Right ventricle myocardium superior (tissue), 1 donor: ENCODE measurements at regions not wholly inside any gene's neighbourhood (a gene's known extent, or its start where the extent isn't known, plus 50 kb on each side); places are given as distances from the start of the nearest gene placed in this dataset.
"Not testable (repeated sequence)": the region's sequence is repeated elsewhere in the genome, so short reads cannot be mapped to it uniquely, and the experiment has no call there.

Experiments
- ATAC-seq: fragments of 200-7000 bp; cut with Tn5 transposase; one replicate; pipeline ENCODE4 v1.9.1; 2020; ENCODE audit warnings: mild to moderate bottlenecking; ENCODE audit not compliant: poor library complexity
- DNase-seq: peaks from one replicate; pipeline ENCODE4 v3.0.0-alpha.2; 2020
- intact Hi-C: fragments of 100-400 bp; cut with DNase I; formaldehyde crosslinking; loops from one replicate; pipeline ENCODE4 v1.11.2; 2022
- donor health status: DM: no; HTN: yes; CAD: no; lungs with severe emphysema.

GRCh38 chr5:5888284-5888683 is 465.8 kb downstream of the ICE1 start:
- no peak for ATAC-seq
- DNase-seq: no peak
- intact Hi-C loops: loop anchor here (10.0 kb wide), 1 partner anchor 687 kb away; no protein-coding TSS in a partner anchor

- intact Hi-C loops: loop anchor here (10.0 kb wide), 1 partner anchor 687 kb away; no protein-coding TSS in a partner anchor
- ATAC-seq (no peak), DNase-seq (no peak)
Measured at GRCh38 chr5:5887833-5888232, 465.4 kb downstream of the ICE1 start.

- DNase-seq: peak; percentile 40
- intact Hi-C loops: loop anchor here (10.0 kb wide), 1 partner anchor 688 kb away; no protein-coding TSS in a partner anchor
- peak; percentile 75 for ATAC-seq
Measured at GRCh38 chr5:5886812-5887486, 464.5 kb downstream of the ICE1 start.

GRCh38 chr5:5886353-5886752 is 463.9 kb downstream of the ICE1 start:
- intact Hi-C loops: loop anchor here (10.0 kb wide), 1 partner anchor 688 kb away; no protein-coding TSS in a partner anchor
- DNase-seq: no peak
- ATAC-seq: no peak

- intact Hi-C loops: loop anchor here (10.0 kb wide), 1 partner anchor 689 kb away; no protein-coding TSS in a partner anchor
- ATAC-seq: no peak
Measured at GRCh38 chr5:5885782-5886181, 463.3 kb downstream of the ICE1 start.

GRCh38 chr5:5884593-5884992 is 462.1 kb downstream of the ICE1 start:
- ATAC-seq (no peak), DNase-seq (no peak)
- intact Hi-C loops: loop anchor here (5.0 to 10.0 kb wide), 2 partner anchors 387 to 690 kb away; no protein-coding TSS in a partner anchor

More at GRCh38 chr5:5885782-5886181, 463.3 kb downstream of the ICE1 start:
- DNase-seq: no peak

GRCh38 chr5:5883562-5883961 is 461.1 kb downstream of the ICE1 start:
- DNase-seq (no peak), ATAC-seq (no peak)
- intact Hi-C loops: loop anchor here (5.0 to 10.0 kb wide), 2 partner anchors 386 to 691 kb away; no protein-coding TSS in a partner anchor

- intact Hi-C loops: loop anchor here (5.0 to 10.0 kb wide), 2 partner anchors 386 to 692 kb away; no protein-coding TSS in a partner anchor
- DNase-seq (no peak), ATAC-seq (no peak)
Measured at GRCh38 chr5:5883146-5883545, 460.7 kb downstream of the ICE1 start.

GRCh38 chr5:5882706-5883105 is 460.2 kb downstream of the ICE1 start:
- DNase-seq (no peak), ATAC-seq (peak; percentile 34)
- intact Hi-C loops: loop anchor here (5.0 to 10.0 kb wide), 2 partner anchors 385 to 692 kb away; no protein-coding TSS in a partner anchor

- intact Hi-C loops: loop anchor here (5.0 to 10.0 kb wide), 2 partner anchors 384 to 694 kb away; no protein-coding TSS in a partner anchor
- peak; percentile 57 for ATAC-seq
Measured at GRCh38 chr5:5881294-5881693, 458.8 kb downstream of the ICE1 start.

GRCh38 chr5:5880077-5880763 is 457.7 kb downstream of the ICE1 start:
- ATAC-seq: no peak
- intact Hi-C loops: loop anchor here (5.0 to 10.0 kb wide), 2 partner anchors 383 to 695 kb away; no protein-coding TSS in a partner anchor
- no peak for DNase-seq

More at GRCh38 chr5:5881294-5881693, 458.8 kb downstream of the ICE1 start:
- peak; percentile 42 for DNase-seq

- no peak for ATAC-seq
- DNase-seq: no peak
- intact Hi-C loops: no loop called here
Measured at GRCh38 chr5:5857396-5857795, 434.9 kb downstream of the ICE1 start.

- no peak for ATAC-seq
- DNase-seq: no peak
- intact Hi-C loops: no loop called here
Measured at GRCh38 chr5:5854087-5854486, 431.6 kb downstream of the ICE1 start.

- intact Hi-C loops: no loop called here
- ATAC-seq: no peak
- DNase-seq: no peak
Measured at GRCh38 chr5:5838493-5838892, 416.0 kb downstream of the ICE1 start.

- DNase-seq, ATAC-seq, intact Hi-C loops: not testable (repeated sequence)
Measured at GRCh38 chr5:5831622-5832021, 409.1 kb downstream of the ICE1 start.

- intact Hi-C loops: no loop called here
- no peak for ATAC-seq
- no peak for DNase-seq
Measured at GRCh38 chr5:5828619-5829018, 406.1 kb downstream of the ICE1 start.

GRCh38 chr5:5826911-5827310 is 404.4 kb downstream of the ICE1 start:
- DNase-seq: no peak
- intact Hi-C loops: no loop called here
- ATAC-seq: no peak

- intact Hi-C loops: no loop called here
- ATAC-seq: no peak
- no peak for DNase-seq
Measured at GRCh38 chr5:5822729-5823257, 400.3 kb downstream of the ICE1 start.

- ATAC-seq (no peak), DNase-seq (no peak)
- intact Hi-C loops: no loop called here
Measured at GRCh38 chr5:5816960-5817359, 394.5 kb downstream of the ICE1 start.
